ENCODE measurements at regions not wholly inside any gene's neighbourhood (a gene's known extent, or its start where the extent isn't known, plus 50 kb on each side); places are given as distances from the start of the nearest gene placed in this dataset.
A peak's percentile ranks its signal among the peaks of the same experiment; 100 is the strongest.

DNA sequence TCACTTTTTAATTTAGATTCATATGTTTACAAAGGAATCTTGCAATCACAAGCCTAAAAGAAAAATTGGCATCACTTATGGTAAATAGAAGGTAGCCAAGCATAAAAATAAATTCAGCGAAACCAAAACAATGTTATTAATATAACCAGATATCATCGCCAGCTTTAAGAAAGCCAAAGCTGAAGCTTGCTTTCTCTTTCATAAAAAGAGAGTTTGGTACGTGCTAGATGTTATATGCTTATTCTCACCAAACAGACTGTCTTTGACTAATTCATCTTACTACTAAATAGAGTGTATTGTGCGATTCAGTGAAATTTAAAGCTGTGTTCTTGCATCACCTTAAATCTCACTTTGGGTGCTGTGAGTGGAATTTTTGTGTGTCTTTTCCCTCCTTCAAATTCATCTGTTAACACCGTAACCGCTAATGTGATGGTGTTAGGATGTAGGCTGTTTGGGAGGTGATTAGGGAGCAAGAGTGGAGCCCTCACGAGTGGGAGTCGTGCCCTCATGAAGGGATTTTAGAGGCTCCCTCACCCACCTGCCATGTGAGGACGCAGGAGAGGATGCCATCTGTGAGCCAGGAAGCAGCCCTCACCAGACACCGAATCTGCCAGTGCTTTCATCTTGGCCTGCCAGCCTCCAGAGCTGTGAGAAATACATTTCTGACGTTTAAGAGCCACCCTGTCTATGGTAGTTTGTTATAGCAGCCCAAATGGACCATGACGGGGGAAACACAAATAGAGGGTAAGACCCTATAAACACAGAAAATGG is 134.1 kb upstream of the TMEM45B start:
- DNase-seq = no peak
- ATAC-seq = no peak
- intact Hi-C loops (cut with micrococcal nuclease) = no loop called here

DNA sequence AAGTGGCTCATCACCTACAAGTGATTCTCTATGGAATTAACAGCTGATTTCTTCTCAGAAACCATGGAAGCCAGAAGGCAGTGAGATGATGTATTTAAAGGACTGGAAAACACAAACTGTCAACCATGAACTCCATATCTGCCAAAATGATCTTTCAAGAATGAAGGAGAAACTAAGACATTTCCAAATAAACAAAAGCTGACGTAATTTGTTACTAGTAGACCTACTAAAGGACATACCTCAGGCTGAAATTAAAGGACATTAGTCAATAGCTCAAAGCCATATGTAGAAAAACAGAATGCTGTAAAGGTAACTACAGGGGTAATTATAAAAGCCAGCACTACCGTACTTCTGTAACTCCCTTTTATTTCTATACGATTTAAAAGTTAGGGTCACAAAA is 129.4 kb upstream of the TMEM45B start:
- intact Hi-C loops (cut with micrococcal nuclease) = no loop called here
- DNase-seq (no peak), ATAC-seq (no peak)

DNA sequence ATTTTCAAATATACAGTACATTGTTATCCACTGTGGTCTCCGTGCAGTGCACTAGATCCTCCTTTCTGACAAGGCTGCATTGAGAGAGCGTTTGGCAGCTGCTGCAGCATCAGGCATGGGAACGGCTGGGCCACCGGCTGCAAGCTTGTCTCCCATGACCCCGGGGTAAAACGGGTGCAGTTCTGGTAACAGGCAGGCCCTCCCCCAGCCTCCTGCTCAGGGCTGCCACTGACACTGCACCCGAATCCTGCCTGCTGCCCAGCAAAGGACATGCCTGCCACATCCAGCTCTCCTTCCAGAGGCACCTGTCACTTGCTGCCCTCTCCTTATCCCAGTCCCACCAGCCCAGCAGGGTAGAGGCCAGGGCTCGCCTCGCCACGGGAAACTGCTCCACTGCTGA is 124.5 kb upstream of the TMEM45B start:
- no peak for ATAC-seq
- no peak for DNase-seq
- intact Hi-C loops (cut with micrococcal nuclease) = no loop called here

DNA sequence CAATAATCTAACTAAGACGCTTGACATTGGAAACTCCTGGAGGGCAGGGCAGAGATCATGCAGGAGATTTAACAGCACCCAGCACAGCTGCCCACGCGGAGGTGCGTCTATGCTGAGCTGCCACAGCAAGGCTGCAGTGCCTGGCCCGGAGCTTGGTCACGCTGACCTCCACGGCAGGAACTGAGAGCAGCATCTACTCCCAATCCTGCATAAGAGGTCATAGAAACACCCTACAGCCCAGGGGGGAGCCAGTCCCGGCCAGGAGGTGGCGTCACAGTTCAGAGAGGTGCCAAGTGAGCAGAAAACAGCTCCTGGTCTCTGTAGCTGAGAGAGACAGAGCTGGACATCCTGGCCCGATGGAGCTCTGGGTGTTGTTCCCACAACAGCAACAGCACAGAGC is 121.1 kb upstream of the TMEM45B start:
- ATAC-seq (no peak), DNase-seq (no peak)
- intact Hi-C loops (cut with micrococcal nuclease) = no loop called here

DNA sequence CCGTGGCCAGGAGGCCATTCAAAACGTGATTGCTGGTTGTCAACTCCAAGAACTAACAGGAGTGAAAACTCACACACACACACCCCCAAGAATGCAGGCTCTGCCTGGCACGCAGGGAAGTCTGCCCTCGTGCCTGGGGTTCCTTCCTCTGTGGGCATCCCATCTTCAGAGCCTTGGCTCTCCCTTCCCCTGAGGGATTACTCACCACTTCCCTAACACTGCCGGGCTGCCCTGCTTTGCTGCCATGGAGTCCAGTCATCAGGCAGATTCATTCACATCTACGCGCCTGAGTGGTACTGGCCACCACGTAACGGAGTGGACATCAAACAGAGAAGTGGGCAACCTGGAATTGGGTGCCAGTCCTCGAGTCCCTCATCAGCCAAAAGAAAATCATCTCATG is 120.7 kb upstream of the TMEM45B start:
- intact Hi-C loops (cut with micrococcal nuclease) = no loop called here
- ATAC-seq (no peak), DNase-seq (no peak)

DNA sequence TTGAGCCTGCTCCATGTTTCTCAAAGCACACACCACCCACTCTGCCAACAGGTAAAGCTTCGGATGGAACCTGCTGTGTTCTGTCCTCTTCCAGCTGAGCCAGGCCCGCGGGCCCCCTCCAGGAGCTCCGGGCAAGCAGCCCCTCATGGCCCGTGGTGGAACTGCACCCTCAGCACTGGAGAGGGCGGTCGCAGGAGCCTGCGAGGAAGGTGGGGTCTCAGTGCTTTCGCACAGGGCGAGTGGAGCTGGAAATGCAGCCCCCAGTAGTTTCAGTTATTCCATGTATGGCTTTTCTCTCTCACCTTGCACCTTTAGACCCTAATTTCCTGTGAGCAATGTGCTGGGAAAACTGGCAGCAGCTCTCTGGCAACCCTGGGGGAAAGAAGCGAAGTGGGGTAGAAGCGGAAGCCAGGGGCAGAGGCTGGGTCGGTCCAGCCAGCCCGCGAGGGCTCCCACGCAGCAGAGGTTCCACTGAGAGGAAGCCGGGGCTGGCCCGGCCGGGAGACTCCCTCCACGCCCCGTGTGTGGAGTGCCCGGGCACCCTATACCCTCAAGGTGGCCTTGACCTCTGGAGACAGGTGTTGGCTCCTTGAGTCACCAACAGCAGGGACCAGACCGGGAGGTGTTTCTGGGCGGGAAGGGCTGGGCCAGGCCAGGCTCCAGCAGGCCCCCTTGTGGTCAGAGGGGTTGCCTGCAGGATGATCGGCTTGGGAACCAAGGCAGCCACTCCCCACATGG is 119.9 kb upstream of the TMEM45B start:
- intact Hi-C loops (cut with micrococcal nuclease) = no loop called here
- ATAC-seq (peak; percentile 81), DNase-seq (peak; percentile 53)

DNA sequence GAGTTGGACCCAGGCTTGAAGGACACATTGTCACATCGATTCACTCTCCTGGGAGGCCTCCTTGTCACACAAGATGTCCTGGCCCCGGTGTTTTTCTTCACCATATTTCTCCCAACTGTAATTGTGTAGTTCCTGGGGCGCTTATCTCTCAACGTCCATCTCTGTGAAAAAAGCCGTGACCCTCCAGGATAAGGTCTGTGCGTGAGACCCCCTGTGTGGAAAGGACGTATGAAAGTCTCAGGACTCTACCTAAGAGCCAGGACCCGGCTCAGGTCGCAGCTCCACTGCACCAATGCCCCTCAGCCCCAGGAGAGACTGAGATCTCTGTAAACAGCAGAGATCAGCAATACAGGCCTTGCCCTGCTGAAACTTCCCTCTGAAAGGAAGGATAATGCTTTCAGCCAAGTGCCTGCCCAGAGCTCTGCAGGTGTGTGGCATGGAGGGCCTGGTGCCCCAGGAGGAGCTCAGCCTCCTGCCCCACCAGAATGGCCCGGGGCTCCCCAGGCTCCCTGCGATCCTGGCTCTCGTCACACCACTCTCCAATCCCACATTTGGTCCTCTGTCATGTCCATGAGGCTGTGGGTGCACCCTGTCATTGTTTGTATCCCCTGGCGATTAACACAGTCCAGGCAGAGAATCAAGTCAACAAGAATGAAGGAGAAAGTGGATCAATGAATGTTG is 119.2 kb upstream of the TMEM45B start:
- ATAC-seq (no peak), DNase-seq (no peak)
- intact Hi-C loops (cut with micrococcal nuclease) = no loop called here

DNA sequence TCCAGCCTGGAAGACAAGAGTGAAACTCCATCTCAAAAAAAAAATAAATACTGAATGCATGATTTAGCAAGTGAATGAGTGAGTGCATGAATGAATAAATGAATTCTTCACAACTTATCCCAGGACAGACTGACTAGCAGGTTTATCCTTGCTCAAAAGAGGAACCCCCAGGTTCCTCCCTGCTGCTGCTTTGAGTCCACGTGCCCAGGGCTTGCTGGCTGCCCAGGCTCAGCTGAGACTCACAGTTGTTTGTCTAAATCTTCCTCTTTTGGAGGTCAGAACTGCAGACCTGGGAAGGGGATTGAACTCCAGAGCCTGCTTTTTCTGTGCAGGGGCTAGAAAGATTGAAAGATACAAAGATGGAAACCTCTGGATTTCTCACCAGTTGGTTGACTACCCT is 117.4 kb upstream of the TMEM45B start:
- intact Hi-C loops (cut with micrococcal nuclease) = no loop called here
- no peak for DNase-seq
- ATAC-seq = no peak

DNA sequence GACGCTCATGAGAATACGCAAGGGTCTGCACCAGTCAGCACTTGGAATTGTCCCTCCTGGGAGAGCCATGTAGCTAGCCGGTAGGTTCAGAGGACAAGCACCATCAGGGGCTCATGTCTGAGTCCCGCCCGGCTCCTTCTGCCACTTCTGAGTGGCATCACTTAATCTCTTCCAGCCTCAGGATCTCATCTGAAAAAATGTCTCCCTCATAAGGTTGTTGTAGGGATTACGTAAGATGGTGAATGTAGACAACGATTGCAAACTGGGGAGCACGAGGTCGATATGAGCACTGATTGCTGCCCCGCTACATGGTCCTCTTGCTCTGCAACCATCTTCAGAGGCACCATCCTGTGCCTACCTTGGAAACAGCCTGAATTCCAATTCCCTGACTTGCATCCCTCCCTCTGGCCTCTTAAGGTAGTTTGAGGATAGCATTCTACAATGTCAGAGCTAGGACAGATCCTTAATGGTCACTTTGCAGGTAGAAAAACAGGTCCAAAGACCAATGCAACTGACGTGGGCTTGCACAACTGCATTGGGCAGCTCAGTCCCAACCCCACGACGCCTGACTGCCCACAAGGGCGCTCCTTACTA is 115.8 kb upstream of the TMEM45B start:
- no peak for ATAC-seq
- intact Hi-C loops (cut with micrococcal nuclease) = no loop called here

DNA sequence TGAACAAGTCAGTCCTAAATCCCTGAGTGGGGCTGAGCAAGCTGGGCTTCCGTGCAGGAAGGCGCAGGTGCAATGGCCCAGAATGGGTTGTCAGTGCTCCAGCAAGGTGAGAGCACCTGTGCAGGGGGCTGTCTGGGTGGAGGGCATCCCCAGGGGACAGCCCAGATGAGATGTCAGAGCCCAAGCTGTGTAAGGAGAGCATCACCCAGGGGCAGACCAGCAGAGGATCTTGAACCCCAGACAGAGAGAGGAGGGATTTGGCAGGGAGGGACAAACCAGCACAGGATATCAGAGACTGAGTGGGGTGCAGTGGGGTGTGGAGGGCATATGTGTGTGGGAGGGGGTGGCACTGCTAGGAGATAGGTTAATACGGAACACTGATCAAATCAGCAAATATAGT is 114.9 kb upstream of the TMEM45B start:
- intact Hi-C loops (cut with micrococcal nuclease) = no loop called here
- no peak for DNase-seq
- ATAC-seq = no peak

More for the DNA sequence above, 115.8 kb upstream of the TMEM45B start:
- no peak for DNase-seq

DNA sequence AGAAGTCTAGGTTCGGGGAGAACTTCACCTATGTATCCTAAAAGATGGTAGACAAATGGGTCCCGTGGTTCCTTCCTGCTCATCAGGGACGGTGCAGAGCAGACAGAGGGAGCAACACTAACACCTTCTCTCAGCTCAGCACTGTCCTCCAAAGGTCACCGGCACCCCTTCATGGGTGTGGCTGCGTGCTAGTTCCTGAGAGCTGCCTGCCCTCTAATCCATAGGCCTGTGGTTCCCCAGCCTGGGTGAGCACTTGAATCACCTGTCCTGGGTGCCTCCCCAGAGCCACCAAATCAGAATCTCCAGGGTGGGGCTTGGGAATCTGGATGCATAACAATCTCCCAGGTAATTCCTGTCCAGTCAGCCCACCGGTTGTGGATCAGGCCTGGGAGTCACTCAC is 113.9 kb upstream of the TMEM45B start:
- DNase-seq (no peak), ATAC-seq (no peak)
- intact Hi-C loops (cut with micrococcal nuclease) = no loop called here

DNA sequence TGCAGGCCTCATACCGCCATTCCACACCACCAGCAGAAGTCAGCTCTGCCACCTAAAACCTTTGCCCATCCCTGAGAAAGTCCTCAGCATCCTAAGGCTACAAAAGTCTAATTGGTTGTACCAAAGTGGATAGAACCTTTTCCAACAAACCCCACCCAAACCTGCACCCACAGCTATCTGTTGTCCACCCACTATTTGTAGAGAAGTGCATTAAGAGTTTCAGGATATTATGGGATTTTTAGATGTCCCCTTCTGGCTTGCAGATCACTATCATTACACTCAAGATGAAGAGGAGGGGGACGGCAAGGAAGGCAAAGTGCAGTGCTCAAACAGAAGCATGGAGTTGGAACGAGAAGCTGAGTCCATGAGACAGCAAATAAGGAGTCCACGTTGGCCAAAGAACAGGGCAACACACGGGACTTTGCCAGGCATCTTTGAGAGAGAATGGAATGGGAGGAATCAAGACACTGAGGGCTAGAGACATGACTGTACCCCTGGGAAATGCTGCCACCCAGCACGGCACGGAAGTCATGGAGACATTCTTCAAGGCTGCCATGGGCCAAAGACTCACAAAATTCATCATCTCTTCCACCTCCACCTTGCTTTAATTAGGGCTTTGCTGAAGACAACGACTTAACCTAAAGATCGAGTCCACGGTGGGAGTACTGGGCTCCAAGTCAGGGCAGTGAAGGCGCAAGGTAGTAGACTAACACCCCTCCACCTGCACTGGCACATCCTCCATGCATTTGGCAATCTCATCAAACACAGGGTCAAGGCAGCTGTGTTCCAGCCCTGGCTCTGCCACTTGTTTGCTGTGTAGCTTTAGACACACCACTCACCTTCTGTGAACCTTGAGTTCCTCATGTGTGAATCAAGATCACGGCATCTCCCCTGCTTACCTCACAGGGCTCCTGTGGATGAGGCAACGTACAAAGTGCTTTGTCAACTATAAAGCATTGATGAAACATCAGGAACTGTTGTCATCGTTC is 112.9 kb upstream of the TMEM45B start:
- intact Hi-C loops (cut with micrococcal nuclease) = no loop called here
- no peak for DNase-seq
- no peak for ATAC-seq

DNA sequence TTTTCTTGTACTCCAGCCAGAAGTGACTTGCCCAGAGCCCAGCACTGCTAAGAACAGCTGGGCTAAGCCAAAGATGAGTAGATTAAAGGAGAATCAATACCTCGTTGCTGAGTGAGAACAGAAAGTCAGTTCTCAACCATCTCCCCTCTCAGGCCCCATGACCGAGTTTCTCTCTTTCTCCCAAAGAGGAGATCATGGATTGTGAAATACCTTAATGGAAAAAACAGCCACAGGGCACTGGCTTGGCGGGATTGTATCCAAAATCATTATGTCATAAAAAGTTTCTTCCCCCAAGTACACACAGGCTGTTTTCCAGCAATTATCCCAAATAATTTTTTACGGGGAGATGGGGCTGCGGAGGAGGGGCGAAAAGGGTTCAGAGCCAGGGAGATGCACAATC is 111.8 kb upstream of the TMEM45B start:
- intact Hi-C loops (cut with micrococcal nuclease) = no loop called here
- ATAC-seq = peak; percentile 35
- DNase-seq = no peak

DNA sequence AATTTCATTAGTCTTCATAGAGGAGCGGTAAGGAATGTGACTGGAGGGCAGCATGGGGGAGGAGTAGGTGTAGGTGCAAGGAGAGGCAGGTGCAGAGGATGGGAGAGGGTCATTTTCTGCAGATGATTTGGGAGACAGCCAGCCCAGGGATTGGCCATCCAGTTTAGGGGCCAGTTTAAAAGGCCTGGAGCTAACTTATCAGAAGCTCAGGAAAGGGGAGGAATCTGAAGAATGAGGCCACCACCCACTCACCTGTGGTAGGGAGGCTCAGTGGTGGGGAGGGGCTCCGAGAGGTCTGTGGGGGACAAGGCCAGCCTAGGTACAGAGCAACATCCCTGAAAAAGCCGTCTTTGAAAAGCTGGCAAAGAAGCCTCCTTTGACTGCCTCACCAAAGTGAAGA is 110.8 kb upstream of the TMEM45B start:
- no peak for DNase-seq
- no peak for ATAC-seq
- intact Hi-C loops (cut with micrococcal nuclease) = no loop called here

DNA sequence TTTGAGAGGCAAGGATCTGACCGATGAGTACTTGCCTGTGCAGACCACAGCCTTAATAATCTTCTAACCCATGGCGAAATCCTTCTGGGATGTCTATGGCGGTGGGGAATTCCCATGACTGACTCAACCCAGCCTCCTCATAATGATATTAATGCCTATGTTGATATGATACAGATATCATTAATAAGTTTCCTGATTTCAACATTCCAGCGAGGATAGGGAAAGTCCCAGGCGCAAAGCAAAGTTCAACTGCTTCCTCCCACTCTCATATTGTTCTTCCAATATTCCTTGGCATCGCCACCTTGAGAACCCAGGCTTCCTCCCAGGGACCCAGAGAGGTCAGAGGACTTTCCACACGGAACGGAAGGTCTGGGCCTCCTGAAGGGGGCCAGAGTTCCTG is 110.3 kb upstream of the TMEM45B start:
- no peak for ATAC-seq
- DNase-seq = no peak
- intact Hi-C loops (cut with micrococcal nuclease) = no loop called here

DNA sequence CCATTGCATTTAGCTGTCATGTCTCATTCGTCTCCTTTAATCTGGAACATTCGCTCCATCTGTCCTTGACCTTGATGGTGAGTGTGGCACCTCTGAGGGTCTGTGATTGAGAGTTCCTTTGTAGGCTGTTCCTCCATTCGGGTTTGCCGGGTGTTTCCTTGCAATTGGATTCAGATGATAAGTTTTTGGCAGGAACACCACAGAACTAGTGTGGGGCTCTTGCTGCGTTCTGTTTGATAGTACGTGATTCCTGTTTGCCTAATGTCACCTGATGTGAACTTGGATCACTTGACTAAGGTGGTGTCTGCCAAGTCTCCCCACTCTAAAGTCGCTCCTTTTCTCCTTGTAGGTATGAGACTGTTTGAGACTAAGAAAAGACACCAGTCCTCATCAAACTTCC is 109.7 kb upstream of the TMEM45B start:
- no peak for ATAC-seq
- no peak for DNase-seq
- intact Hi-C loops (cut with micrococcal nuclease) = no loop called here

DNA sequence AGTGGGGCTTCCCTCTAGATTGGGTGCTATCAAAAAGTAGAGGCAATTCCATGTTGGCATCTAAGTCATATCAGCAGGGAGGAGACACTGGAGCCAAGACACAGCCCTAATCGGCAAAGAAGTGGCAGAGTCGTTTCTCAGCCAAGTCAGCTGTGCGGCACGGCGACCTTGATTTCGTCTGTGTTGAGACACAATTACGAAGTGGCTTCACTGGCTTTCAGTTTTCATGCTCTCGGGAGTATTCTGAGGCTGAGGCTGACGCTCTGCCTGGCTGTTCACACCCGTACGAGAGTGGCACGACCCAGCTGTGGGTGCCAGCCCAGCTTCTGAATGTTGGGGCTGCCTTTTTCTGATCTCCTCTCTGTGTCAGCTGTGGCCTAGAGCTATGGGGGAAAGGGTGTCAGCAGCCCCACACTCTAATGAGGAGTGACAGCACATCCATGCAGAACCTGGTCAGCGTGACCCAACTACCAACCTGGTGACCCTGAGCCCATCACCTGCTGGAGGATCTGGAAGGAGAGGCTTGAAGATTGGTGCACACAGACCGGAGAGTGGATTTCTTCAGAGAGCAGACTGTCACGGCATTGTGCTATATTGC is 105.7 kb upstream of the TMEM45B start:
- no peak for ATAC-seq
- intact Hi-C loops (cut with micrococcal nuclease) = no loop called here
- no peak for DNase-seq

DNA sequence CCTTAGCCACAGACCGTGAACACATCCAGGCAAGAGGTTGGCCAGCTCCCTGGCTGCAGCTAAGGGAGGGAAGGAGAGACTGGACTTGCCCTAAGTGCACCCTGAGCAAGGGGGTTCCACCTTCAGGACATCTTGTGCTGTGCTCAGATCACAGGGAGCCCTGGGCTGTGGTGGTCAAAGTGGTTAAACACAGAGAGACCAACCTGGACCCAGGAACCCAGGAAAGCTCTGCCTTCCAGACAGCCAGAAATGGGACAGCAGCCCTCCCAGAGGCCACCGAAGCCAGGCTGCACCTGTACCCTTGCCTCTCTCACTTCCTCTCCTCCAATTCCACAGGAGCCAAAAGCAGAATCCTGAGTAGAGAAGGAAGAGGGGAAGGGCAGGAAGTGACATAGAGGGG is 105.2 kb upstream of the TMEM45B start:
- ATAC-seq (no peak), DNase-seq (no peak)
- intact Hi-C loops (cut with micrococcal nuclease) = no loop called here

DNA sequence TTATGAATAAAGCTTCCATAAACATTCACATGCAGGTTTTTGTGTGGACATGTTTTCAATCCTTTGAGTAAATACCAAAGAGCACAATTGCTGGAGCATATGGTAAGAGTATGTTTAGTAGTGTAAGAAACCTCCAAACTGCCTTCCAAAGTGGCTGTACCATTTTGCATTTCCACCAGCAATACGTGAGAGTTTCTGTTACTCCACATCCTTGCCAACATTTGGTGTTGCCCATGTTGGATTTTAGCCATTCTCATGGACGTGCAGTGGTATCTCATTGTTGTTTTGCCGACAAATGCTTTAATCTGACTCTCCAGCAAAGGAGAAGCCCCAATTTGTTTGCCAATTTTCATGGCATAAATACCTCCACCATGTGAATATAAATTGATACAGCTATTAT is 103.9 kb upstream of the TMEM45B start:
- ATAC-seq = no peak
- DNase-seq = no peak
- intact Hi-C loops (cut with micrococcal nuclease) = no loop called here
